Ecto neural progenitor cell (in vitro differentiated cells): ENCODE measurements at regions not wholly inside any gene's neighbourhood (a gene's known extent, or its start where the extent isn't known, plus 50 kb on each side); places are given as distances from the start of the nearest gene placed in this dataset.

Experiments
- DNase-seq: peaks from one replicate; pipeline ENCODE4 v3.0.0-alpha.2; 2018; ENCODE audit warnings: low spot score

DNA sequence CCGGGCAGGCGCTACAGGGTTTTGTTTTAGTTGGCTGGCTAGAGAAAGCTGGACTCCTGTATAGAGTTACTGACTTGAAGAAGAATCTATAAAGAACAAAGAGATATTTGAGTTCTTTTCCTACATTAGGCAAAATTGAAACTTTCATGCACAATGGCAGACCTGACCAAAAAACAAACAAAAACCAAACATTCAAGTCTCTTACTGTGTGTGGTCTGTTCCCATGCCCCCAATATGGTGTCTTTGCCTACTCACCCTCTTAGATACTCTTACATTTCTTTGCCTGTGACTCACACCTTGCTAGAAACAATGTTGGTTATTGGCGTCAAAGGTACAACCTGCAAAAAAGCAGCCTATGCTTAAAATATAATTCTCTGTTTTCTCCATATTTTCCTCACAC is 109.5 kb upstream of the TMC3 start:
- no peak for DNase-seq

DNA sequence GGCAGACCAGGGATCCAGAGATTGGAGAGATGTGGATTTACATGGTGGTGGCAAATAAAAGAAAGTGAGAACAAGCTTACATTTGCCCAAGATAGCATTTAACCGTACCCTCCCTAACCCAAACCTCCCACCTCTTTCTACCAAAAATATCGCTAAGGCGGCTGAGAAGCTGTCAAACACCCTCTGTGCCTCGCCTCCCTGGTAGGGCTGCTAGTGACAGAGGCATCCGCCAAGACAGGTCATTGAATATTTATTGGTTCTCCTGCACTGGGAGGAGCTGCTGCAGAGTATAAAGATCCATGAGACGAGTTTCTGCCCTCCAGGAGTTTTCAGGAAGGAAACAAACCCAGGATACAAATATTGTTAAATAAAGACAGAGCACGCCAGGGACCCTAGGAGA is 107.3 kb upstream of the TMC3 start:
- no peak for DNase-seq

DNA sequence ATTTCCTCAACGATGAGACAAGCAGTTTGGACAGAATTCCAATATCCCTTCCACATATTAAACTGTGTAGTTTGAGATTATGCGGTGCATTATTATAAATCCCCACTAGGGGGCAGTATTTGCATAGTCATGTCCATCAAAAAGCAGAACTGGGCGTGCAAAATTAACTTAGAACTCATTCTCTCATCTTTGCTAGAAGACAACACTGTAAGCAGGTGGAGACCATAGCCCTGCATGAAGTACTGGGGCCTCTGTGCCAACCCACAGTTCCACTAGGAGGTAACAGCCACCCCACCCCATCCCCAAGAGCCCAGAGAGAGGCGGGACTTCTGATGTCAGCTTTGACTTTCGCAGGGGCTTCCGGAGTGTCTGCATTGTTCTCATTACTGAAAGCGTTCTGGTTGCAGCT is 106.6 kb upstream of the TMC3 start:
- peak; percentile 55 for DNase-seq

DNA sequence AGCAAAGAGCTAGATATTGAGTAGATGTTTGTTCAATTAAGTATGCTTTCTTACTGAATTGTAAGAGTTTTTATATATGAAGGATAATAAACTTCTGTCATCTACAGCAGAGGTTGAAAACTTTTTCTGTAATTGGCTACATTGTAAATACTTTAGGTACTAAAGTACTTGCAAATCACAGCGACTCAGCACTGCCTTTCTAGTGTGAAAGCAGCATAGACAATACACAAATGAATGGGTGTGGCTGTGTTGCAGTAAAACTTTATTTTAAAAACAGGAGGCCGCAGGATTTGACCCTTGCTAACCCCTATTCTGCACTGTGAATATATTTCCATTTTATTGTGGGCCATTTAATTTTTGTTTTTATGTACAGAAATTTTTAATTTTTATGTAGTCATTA is 104.3 kb upstream of the TMC3 start:
- DNase-seq = no peak

DNA sequence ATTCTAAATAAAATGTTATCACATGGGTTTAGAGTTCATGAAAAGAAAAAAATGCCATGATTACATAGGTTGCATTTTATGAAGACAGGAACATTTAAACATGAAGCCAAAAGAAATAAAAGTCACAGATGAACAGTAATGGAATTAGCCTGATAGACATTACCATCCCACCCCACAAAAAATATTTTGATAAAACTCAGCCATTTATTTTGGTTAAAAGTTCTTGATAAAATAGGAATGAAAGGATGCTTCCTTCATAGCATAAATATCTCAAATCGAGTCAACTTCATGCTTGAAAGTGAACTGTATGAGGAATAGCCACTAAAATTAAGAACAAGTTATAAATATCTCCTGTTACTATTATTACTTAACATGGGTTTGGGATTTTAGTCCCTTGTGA is 101.9 kb upstream of the TMC3 start:
- DNase-seq = no peak

DNA sequence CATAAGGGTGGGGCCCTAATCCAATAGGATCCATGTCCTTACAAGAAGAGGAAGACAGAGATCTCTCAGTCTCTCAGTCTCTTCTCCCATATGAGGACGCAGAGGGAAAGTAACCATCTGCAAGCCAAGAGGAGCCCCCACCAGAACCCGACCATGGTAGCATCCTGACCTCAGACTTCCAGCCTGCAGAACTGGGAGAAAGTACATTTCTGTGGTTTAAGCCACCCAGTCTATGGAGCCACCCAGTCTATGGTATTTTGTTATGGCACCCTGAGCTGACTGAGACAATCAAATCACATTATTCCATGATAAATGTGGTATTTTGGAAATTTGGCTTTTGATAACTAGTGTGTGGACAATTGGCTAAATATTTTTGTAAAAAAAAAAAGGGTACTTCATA is 101.5 kb upstream of the TMC3 start:
- no peak for DNase-seq

DNA sequence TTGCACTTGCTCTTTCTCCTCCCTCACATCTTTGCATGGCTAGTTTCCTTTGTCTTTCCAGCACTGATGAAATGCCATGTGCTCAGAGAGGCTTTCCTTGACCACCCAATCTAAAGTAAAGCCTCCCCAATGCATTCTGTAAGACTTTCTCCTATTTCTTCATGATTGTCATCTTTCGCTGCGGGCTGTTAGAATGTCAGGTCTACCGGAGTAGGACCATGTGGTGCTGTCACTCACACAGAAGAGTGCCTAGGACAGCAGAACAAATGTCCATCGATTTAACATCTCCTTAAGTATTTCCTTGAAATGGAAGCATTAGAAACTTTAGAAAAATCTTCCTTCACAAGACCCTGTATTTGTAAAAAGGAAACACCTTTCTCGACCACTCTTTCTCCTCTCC is 99.9 kb upstream of the TMC3 start:
- no peak for DNase-seq

DNA sequence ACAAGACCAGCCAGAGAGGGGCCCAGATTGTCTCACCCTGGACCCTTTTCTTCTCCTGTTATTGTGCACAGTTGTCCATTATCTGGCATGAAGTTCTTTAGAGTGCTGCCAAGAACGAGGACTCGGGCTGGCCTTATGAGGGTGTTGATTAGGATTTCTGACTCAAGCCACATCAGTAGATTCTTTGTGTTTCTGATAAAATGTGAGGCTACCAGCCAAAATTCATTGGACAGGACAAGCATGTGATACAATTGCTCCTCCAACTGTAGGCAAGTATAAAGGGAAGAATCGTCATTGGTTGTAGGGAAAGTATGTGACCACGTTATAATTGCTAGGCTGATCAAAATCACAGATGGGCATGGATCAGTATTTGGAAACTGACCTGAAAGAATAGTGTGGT is 99.2 kb upstream of the TMC3 start:
- no peak for DNase-seq

DNA sequence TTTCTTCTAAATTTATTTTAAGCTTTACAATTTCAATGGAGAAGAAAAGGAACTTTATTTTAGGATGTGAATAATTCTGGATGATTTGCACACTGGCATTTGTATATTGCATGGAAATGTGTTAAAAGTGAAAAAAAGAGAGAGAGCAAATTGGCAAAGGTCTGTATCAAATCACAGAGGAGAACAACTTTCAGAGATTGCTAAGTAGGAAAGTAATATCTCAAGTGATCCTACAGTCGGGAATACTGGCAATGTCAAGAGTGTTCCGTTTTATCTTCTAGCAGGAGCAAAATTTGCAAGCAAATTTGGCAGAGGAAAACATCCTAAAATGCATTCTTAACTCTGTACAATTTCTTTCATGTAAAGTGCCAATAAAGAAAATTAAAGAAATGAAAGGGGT is 97.1 kb upstream of the TMC3 start:
- no peak for DNase-seq

DNA sequence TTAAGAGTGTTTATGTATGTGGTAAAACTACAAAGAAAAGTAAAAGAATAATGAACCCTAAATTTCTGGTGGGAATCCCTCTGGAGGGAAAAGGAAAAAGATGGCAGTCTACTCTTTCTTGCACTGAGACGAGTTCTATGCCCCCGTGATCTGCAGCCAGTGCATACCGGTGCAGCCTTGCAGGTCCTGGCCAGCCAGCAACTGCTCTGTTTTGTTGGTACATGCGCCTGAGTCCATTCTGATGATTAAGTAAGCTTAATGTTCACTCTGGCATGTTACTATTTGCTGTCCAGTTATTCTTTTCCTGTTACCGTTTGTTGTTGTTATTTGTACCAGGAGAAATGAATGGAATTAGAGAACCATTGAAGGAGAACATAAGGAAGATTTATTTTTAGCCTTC is 95.1 kb upstream of the TMC3 start:
- no peak for DNase-seq

DNA sequence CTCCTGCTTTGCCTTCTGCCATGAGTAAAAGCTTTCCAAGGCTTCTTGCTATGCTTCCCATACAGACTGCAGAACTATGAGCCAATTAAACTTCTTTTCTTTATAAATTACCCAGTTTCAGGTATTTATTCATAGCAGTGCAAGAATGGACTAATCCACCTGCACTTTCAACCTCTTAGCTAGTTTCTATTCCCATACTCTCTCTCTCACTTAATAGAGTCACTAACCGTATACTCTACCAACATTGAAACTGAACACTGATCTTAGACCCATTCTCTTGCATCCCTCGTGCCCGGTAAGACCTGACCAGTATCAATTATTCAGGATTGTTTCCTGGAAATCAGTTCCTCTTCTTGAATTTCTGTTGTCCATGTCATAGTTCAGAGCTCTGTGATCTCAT is 92.7 kb upstream of the TMC3 start:
- no peak for DNase-seq

DNA sequence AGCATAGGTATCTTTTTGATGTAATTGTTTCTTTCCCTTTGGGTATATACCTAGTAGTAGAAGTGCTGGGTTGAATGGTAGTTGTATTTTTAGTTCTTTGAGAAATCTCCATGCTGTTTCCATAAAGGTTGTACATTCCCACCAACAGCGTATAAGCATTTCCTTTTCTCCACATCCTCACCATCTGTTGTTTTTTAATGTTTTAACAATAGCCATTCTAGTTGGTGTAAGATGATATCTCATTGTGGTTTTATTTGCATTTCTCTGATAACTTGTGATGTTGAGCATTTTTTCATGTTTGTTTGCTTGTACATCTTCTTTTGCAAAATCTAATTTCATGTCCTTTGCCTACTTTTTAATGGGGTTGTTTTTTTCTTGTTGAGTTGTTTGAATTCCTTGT is 80.0 kb upstream of the TMC3 start:
- no peak for DNase-seq

DNA sequence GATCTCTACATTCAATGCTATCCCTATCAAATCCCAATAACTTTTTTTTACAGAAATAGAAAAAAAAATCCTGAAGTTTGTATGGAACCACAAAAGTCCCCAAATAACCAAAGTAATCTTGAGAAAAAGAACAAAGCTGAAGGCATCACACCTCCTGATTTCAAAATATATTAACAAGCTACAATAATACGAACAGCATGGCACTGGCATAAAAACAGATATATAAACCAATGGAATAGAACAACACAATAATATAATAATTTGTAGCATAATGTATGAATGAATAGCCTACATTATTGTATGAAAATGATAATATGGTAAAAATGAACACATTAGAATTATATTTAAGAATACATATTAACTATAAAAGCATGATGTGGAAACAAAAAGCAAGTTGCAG is 76.7 kb upstream of the TMC3 start:
- DNase-seq = no peak

DNA sequence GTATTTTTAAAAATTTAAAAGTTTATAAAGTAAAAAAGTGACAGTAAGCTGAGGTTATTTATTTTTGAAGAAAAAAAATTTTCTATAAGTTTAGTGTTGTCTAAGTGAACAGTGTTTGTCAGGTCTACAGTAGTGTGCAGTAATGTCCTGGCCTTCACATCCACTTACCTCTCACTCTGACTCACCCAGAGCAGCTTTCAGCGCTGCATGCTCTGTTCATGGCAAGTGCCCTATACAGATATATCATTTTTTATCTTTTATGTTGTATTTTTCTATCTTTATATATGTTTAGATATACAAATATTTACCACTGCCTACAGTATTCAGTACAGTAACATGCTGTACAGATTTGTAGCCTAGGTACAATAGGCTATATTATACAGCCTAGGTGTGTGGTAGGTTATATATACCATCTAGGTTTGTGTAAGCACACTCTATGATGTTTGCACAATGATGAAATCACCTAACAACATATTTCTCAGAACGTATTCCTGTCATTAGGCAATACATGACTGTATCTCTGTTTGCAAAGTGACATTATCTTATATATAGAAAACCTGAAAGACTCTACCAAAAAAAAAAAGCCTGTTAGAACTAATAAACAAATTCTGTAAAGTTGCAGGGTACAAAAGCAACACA is 75.9 kb upstream of the TMC3 start:
- DNase-seq = no peak

DNA sequence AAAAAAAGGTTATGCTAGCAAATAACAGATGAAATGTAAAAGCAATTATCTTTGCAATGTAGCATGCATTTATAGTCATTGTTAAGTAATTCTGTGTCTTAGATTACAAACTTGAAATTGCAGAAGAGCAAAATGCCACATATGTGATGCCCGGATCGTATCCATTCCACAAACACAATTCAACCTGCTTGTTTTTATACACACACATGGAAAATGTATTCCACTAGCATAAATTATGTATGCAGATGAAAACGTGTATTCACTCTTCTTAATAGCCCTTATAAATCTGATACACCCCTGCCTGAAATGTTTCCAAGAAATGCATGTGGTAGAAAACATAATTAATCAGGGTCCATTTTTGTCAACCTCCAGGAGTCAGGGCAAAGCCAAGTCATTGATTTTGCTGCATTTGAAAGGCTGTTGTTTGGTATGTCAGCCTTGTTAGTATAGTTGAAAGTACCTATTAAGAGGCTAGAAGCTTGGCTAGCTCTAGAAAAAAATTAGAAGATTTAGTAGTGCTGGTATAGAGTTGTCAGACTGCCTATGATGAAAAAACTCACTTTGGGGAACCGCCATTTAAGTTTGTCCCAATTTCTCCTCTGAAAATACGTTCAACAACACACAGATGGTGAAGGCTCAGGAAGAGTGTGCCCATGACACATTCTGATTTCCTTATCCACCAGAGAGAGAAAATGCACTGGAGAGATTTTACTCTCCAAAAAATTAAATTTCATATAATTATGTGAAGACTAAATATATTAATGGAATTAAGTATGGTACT is 69.2 kb upstream of the TMC3 start:
- no peak for DNase-seq

DNA sequence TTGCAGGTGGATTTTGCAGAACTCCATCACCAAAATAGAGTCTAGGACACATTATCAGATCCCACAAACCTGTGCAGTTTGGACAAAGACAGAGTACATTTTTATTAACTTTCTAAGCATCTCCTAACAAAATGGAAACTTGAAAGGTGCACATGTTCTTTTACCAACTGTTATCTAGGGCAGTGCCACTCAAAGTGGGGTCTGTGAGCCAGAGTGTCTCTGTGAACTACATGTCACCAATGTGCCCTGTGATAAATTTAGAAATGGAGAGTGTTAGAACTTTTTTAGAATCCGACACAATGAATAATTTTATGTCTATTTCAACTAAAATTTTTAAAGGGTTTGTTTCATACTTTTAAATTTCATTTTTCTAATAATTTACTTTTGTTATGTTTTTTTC is 68.4 kb upstream of the TMC3 start:
- no peak for DNase-seq

DNA sequence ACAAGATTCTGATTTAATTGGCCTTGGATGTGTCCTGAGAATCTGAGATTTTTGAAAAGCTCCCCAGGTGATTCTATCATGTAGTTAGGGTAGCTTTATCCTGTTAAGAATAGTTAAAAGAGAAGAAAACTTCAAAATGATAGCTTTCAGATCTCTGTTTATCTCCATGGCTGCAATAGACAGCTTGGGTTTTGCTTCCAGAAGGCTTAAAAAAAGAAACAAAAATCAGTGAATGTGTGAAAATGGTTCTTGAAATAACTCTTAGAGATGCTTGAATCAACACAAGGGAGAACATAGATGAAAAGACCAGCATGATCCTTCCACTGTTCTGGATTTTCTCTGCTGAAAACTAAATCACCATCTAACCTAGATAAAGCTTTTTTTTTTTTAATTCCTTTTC is 60.8 kb upstream of the TMC3 start:
- no peak for DNase-seq

DNA sequence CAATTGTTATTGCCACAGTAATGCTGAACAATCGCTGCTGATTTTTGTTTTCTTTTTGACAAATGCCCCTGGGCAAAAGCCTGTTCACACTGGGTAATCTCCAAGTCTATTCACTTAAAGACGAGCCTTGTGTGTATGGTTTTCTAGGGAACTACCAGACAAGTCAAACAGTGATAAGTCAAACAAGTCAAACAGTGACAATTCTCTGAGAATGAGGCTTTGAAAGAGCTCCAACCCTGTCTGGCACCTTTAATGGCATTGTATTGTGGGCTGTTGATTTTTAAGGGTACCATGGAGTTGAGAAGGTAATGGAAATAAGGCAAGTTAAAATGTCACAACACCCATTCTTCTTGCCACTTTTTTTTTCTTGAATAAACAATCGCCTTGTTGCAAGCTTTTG is 59.4 kb upstream of the TMC3 start:
- DNase-seq = no peak

DNA sequence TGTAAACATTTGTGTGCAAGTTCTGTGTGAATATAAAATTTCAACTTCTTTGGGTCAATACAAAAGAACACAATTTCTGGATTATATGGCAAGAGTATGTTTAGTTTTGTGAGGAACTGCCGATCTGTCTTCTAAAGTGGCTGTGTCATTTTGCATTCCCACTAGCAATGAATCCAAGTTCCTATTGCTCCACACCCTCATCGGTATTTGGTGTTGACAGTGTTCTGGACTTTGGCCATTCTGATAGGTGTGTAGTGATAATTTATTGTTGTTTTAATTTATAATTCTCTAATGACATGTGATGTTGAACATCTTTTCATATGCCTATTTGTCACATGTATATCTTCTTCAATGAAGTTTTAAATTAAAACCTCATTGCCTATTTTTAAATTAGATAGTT is 58.2 kb upstream of the TMC3 start:
- DNase-seq = no peak

DNA sequence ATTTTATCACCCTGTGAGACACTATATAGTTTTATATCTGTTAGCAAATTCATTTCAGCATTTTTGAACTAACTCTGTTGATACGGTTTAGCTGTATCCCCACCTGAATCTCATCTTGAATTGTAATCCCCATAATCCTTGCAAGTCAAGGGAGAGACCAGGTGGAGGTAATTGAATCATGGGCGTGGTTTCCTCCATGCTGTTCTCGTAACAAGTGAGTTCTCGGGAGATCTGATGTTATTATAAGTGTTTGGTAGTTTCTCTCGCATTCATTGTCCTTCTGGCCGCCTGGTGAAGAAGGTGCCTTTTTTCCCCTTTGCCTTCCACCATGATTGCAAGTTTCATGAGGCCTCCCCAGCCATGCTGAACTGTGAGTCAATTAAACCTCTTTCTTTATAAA is 53.2 kb upstream of the TMC3 start:
- DNase-seq = no peak

DNA sequence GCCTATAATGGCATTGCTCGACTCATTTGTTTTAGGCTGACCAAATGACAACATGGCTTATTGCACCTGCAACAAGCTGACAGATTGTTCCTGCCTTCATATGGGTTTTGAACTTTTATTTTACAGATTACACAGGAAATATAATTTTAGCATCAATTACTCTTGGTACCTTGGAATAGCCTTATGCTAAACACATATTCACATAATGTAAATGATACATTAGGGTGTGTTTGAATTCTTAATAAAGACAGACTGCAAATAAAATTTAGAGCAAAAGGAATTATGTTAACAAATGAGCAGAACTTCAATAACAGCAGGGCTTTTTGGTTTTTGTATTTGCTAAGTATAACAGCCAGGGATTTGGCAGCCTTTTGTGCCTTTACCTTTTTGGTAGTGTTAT is 51.9 kb upstream of the TMC3 start:
- no peak for DNase-seq
